HG03520 (cell line): ENCODE measurements at regions not wholly inside any gene's neighbourhood (a gene's known extent, or its start where the extent isn't known, plus 50 kb on each side); places are given as distances from the start of the nearest gene placed in this dataset.

Source experiments
- ATAC-seq: cut with Tn5 transposase; IDR thresholded peaks from one replicate; pipeline ENCODE4 v1.9.1; 2021; ENCODE audit warnings: mild to moderate bottlenecking, moderate library complexity; ENCODE audit not compliant: unreplicated experiment

GRCh38 chr4:11002961-11003360, 318.4 kb upstream of the CLNK start:
- ATAC-seq: no peak

- ATAC-seq: no peak
These were observed 314.3 kb upstream of the CLNK start for GRCh38 chr4:10998846-10999245.

- ATAC-seq: no peak
These were observed 300.2 kb upstream of the CLNK start for GRCh38 chr4:10984815-10985214.

- ATAC-seq: no peak
These were observed 299.5 kb upstream of the CLNK start for GRCh38 chr4:10983885-10984640.

- peak; percentile 73 for ATAC-seq
These were observed 298.7 kb upstream of the CLNK start for GRCh38 chr4:10983268-10983667.

- ATAC-seq: no peak
These were observed 297.7 kb upstream of the CLNK start for GRCh38 chr4:10982305-10982704.

- ATAC-seq: no peak
These were observed 297.0 kb upstream of the CLNK start for GRCh38 chr4:10981576-10981975.

GRCh38 chr4:10981096-10981495, 296.5 kb upstream of the CLNK start:
- no peak for ATAC-seq

GRCh38 chr4:10979032-10979431, 294.5 kb upstream of the CLNK start:
- no peak for ATAC-seq

- ATAC-seq: peak; percentile 87
These were observed 293.0 kb upstream of the CLNK start for GRCh38 chr4:10977534-10977933.

GRCh38 chr4:10974371-10974770, 289.8 kb upstream of the CLNK start:
- no peak for ATAC-seq

GRCh38 chr4:10973686-10974085, 289.1 kb upstream of the CLNK start:
- ATAC-seq: no peak

- no peak for ATAC-seq
These were observed 287.3 kb upstream of the CLNK start for GRCh38 chr4:10971800-10972401.

- no peak for ATAC-seq
These were observed 280.6 kb upstream of the CLNK start for GRCh38 chr4:10965196-10965595.

GRCh38 chr4:10963958-10964703, 279.6 kb upstream of the CLNK start:
- no peak for ATAC-seq

- no peak for ATAC-seq
These were observed 278.7 kb upstream of the CLNK start for GRCh38 chr4:10963241-10963640.

- no peak for ATAC-seq
These were observed 277.7 kb upstream of the CLNK start for GRCh38 chr4:10962246-10962645.

GRCh38 chr4:10960389-10960788, 275.8 kb upstream of the CLNK start:
- no peak for ATAC-seq

- no peak for ATAC-seq
These were observed 275.0 kb upstream of the CLNK start for GRCh38 chr4:10959586-10959985.

GRCh38 chr4:10958226-10958856, 273.8 kb upstream of the CLNK start:
- no peak for ATAC-seq

- no peak for ATAC-seq
These were observed 266.7 kb upstream of the CLNK start for GRCh38 chr4:10951306-10951705.
